ENCODE measurements at regions not wholly inside any gene's neighbourhood (a gene's known extent, or its start where the extent isn't known, plus 50 kb on each side); places are given as distances from the start of the nearest gene placed in this dataset.

GRCh38 chr15:23913081-23913480 is 226.0 kb upstream of the NDN start:
- no peak for TF ChIP-seq REST (IDR thresholded peaks at IDR 0.05; ENCODE audit: low read depth)
- no peak for TF ChIP-seq ZBTB7A (IDR thresholded peaks at IDR 0.05; ENCODE audit: low read depth)
- TF ChIP-seq TEAD4 (IDR thresholded peaks at IDR 0.05): no peak
- no peak for TF ChIP-seq EGR1 (IDR thresholded peaks at IDR 0.05)

- TF ChIP-seq NFIC (IDR thresholded peaks at IDR 0.05) (no peak), YY1 (IDR thresholded peaks at IDR 0.05; ENCODE audit: low read depth) (no peak), REST (IDR thresholded peaks at IDR 0.05; ENCODE audit: low read depth) (no peak), ZBTB7A (IDR thresholded peaks at IDR 0.05; ENCODE audit: low read depth) (no peak), FOXM1 (IDR thresholded peaks at IDR 0.05; ENCODE audit: borderline replicate concordance, low read depth) (no peak), CREB1 (IDR thresholded peaks at IDR 0.05; ENCODE audit: low read depth) (no peak), RAD21 (IDR thresholded peaks at IDR 0.05; ENCODE audit: low read depth) (no peak), TCF12 (IDR thresholded peaks at IDR 0.05; ENCODE audit: low read depth) (no peak), CEBPB (IDR thresholded peaks at IDR 0.05) (no peak), USF1 (IDR thresholded peaks at IDR 0.05) (no peak), MAX (IDR thresholded peaks at IDR 0.05) (no peak), EGR1 (IDR thresholded peaks at IDR 0.05) (no peak), TAF1 (IDR thresholded peaks at IDR 0.05; ENCODE audit: low read depth) (no peak), EP300 (IDR thresholded peaks at IDR 0.05; ENCODE audit: borderline replicate concordance) (no peak), TEAD4 (IDR thresholded peaks at IDR 0.05) (no peak)
Measured at GRCh38 chr15:23913635-23914034, 226.5 kb upstream of the NDN start.

GRCh38 chr15:23924686-23925085 is 237.6 kb upstream of the NDN start:
- no peak for TF ChIP-seq REST (IDR thresholded peaks at IDR 0.05; ENCODE audit: low read depth)
- no peak for TF ChIP-seq MAX (IDR thresholded peaks at IDR 0.05)
- no peak for TF ChIP-seq TEAD4 (IDR thresholded peaks at IDR 0.05)
- no peak for TF ChIP-seq CEBPB (IDR thresholded peaks at IDR 0.05)
- no peak for TF ChIP-seq CREB1 (IDR thresholded peaks at IDR 0.05; ENCODE audit: low read depth)
- no peak for TF ChIP-seq ZBTB7A (IDR thresholded peaks at IDR 0.05; ENCODE audit: low read depth)
- no peak for TF ChIP-seq YY1 (IDR thresholded peaks at IDR 0.05; ENCODE audit: low read depth)
- TF ChIP-seq RAD21 (IDR thresholded peaks at IDR 0.05; ENCODE audit: low read depth): no peak
- TF ChIP-seq USF1 (IDR thresholded peaks at IDR 0.05): no peak
- no peak for TF ChIP-seq TCF12 (IDR thresholded peaks at IDR 0.05; ENCODE audit: low read depth)
- TF ChIP-seq EP300 (IDR thresholded peaks at IDR 0.05; ENCODE audit: borderline replicate concordance): no peak
- no peak for TF ChIP-seq FOXM1 (IDR thresholded peaks at IDR 0.05; ENCODE audit: borderline replicate concordance, low read depth)
- no peak for TF ChIP-seq EGR1 (IDR thresholded peaks at IDR 0.05)
- no peak for TF ChIP-seq TAF1 (IDR thresholded peaks at IDR 0.05; ENCODE audit: low read depth)
- TF ChIP-seq NFIC (IDR thresholded peaks at IDR 0.05): no peak

GRCh38 chr15:23954931-23955330 is 267.8 kb upstream of the NDN start:
- TF ChIP-seq TCF12 (IDR thresholded peaks at IDR 0.05; ENCODE audit: low read depth) (no peak), EGR1 (IDR thresholded peaks at IDR 0.05) (no peak), FOXM1 (IDR thresholded peaks at IDR 0.05; ENCODE audit: borderline replicate concordance, low read depth) (no peak)
